Inferior parietal cortex (tissue), 1 donor: ENCODE measurements at regions not wholly inside any gene's neighbourhood (a gene's known extent, or its start where the extent isn't known, plus 50 kb on each side); places are given as distances from the start of the nearest gene placed in this dataset.

Source experiments
- DNase-seq: peaks from one replicate; pipeline ENCODE4 v3.0.0-alpha.2; 2016; ENCODE audit errors: extremely low spot score

DNA sequence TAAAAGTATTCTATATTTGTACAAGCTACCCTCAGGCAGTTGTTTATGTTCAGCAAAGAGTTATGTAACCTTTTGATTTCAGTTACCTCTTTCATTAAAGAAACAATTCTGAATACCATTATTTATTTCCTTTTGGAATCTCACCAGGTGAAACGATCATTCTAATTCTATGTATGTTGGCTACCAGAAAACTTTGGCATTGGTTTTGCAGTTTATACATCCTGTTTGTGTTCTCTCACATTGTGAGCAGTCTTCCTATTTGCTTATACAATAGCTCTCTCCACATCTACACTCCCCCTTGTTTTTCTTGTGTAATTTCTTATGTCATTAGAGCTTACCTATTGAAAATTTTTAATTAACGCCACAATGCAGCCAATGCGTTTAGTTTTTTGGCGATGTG lies 276.0 kb upstream of the MPDZ start:
- DNase-seq = no peak

- no peak for DNase-seq
These were observed 275.1 kb upstream of the MPDZ start for GRCh38 chr9:13554626-13555025.

DNA sequence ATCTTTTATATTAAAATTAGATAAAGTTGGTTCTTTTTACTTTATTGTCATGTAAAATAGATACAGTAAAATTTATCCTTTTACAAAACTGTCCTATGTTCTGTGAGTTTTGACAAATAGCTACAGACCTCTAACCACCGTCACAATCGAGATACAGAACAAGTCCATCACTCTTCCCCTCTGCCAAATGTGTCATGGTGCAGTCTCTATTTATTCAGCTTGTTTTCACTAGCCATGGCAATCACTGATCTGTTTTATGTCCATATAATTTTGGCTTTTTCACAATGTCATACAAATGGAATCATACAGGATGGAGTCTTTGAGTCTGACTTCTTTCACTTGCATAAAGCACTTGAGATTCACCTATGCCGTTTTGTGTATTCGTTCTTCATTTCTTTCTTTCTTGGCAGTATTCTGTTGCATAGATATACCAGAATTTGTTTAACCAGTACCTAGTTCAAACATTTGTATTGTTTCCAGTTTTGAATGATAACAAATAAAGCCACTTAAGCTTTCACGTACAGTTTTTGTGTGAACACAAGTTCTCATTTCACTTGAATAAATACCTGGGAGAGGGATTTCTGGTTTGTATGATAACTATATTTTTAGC lies 273.2 kb upstream of the MPDZ start:
- DNase-seq = no peak

GRCh38 chr9:13550519-13550918 lies 271.0 kb upstream of the MPDZ start:
- no peak for DNase-seq

GRCh38 chr9:13548535-13548934 lies 269.0 kb upstream of the MPDZ start:
- no peak for DNase-seq

- DNase-seq = no peak
These were observed 255.6 kb upstream of the MPDZ start for GRCh38 chr9:13535141-13535540.

- DNase-seq = no peak
These were observed 254.5 kb upstream of the MPDZ start for GRCh38 chr9:13534006-13534405.

- DNase-seq = no peak
These were observed 252.9 kb upstream of the MPDZ start for GRCh38 chr9:13532407-13532806.

DNA sequence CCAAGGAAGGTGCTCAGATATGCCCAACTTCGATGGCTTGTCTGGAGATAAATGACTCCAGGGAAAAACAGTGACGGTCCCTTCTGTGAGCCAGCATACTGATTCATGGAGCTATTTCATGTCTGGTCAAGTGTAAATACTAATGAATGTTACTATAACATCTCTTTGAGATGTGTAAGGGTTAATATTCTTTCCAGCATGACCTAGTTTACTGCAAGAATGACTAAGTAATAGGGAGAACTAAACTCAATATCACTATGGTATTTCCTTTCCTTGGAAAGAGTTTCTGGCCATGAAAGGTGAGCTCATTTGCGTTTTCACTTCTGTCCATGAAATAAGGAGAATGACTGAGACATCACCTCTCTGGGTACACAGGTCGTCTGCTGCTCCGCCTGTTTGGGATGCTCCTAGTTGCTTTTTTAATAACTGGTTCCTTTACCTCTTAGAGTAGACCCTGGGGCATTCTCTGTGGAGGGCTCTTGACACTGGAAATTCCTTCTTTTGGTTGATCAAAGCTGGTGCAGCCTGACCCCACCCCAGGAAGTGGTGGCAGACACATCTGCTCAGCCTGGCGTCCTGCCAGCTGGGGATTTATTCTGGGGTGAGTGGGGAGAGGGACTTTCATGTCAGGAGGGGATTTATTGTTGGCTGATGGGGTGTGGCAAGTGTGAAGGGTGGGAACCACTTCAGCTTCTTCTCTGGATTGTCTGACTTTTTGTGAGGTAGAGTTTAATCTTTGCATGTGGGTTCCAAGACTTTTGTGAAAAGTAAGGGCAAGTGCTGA lies 250.0 kb upstream of the MPDZ start:
- DNase-seq = no peak

DNA sequence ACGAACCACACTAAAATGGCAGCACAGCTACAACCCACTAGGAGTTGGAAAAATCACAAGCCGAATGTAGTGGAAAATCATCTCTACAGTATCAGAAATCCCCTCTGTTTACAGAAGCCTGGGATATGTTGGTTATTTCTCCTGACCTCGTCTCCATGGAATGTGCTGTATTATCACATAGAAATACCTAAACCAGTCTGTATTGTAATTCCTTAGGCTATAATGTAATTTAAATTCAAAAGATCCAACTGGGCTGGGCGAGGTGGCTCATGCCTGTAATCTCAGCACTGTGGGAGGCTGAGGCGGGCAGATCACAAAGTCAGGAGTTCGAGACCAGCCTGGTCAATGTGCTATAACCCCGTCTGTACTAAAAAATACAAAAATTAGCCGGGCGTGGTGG lies 244.8 kb upstream of the MPDZ start:
- DNase-seq = no peak

DNA sequence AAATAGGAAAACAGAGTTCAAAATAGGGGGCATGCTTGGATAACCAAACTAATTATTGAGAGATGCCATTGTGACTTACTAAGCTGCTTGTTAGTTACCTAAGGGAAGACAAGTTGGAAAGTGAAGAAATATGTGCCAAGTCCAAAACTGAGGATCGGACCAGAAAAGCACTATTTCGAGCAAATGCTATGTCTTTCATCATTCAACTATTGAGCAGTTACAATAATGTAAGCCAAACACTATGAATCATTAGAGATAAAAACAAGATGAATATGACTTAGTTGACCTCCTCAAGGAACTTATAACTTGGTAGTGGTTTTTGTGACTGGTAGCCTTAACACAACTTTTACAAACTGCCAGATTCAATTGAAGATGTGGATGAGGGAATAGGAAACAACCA lies 240.6 kb upstream of the MPDZ start:
- no peak for DNase-seq

DNA sequence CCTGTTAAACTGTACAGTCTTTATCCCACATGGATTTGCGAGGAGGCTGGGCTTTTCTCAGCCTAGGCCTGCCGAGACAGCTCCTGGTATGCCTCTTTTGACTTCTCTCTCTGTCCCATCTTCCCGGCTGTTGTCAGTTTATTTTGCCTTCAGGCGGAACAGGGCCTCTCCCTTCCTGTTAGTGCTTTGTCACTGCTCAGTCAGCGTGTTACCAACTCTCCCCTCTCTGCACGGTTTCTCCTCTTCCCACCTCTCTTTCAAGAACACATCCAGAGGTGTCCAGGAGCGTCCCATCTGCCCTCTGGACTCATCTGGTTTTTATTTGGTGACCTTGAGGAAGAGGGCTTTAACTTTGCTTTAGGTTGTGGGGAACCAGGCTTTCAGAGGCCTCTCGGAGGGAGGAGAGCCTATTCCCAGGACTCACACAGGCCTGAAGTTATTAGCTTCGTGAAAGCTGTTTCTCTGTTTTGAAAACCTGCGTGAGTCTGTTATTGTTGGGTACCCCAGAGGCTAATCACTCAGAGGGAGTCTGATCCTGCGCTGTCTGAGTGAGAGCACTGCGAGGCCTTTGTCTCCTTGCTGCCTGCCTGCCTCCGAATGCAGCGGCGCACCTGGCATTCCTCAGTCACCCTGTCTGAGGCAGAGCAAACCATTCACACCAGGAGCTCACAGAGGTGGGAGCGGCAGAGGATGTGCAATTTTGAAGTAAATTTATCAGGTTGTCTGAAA lies 234.4 kb upstream of the MPDZ start:
- no peak for DNase-seq

- DNase-seq = no peak
These were observed 233.8 kb upstream of the MPDZ start for GRCh38 chr9:13513286-13513685.

DNA sequence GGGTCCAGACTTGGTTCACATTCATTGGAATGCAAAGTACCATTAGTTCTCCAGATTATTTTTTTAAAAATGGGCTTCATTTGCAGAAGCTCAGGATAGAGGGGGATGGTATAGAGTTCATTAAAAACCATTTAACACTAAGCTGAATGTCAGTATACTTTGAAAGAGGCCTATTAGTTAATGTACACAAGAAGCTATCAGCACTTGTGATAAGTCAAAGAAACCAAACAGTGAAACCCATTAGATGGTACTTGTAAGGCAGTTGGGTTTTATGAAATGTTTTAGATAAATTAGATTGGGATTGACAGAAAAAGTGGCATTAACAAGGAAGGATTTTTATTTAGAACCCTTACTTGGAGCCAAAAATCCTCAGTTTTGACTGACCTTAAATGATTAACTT lies 229.2 kb upstream of the MPDZ start:
- DNase-seq = no peak

DNA sequence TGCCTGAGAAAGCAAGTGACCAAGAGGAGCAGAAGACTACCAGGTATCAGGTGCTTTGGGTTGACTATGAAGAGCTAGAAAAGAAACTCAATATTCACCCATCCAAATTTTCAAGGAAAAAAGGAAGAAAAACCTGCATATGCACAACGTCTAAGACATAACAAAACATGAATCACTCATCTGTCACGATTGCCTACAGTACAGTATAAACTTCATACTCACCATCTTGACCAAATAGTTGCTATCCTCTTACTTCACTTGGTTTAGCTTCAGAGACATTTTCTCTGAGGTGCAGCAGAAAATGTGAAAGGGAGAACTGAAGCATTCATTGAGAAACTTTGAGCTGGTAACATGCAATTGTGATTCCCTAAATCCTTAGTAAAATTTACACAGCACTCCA lies 228.6 kb upstream of the MPDZ start:
- DNase-seq = no peak

DNA sequence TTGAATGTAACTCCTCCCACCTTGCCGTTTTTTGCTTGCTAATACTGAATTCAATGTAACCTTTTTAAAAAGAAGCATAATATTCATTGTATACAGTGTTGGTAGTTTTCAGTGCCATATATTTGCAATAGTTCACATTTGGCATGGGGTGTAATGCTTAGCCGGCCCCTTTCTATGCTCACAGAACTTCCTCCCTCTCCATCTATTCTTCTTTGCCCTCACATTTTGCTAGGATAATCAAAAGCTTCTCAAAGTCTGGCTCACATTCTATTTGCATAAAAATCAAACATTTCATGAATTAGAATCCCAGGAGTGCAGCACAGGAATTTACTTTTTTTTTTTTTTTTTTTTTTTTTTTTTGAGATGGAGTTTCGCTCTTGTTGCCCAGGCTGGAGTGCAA lies 226.3 kb upstream of the MPDZ start:
- no peak for DNase-seq

DNA sequence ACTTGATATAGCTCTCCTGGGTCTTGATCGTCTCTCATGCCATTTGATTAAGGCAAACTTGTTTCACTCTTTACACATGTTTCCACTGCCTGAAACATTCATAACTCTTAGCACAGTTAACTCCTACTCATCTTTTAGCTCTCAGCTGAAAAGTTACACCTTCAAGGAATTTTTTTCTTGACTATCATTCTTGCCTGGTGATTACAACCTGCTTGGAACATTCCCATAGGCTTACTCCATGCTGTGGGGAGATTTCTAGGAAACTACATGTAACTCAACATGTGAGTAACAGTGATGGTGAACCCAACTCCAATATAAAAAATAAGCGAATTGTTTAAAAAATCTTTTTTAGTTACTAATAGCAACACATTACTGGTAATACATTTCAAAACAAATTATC lies 224.1 kb upstream of the MPDZ start:
- DNase-seq = no peak

- DNase-seq = no peak
These were observed 223.0 kb upstream of the MPDZ start for GRCh38 chr9:13502484-13502883.

DNA sequence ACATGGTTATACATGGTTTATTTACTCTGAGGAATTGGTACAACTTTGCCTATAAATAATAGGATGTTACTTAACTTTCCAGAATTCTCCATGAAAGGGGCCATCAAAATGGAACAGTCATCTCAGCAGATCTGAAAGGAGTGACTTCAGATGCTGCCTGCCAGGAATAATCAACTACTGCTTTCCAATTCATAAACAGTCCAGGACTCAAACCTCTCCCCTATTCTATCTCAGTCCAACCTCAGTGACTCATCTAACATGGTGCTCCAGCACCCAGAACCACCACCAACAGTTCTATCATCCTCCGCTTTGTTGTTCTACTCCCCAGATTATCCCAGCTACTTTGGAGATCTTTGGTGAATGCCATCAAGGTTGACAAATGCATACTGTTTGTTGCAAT lies 221.5 kb upstream of the MPDZ start:
- DNase-seq = no peak

DNA sequence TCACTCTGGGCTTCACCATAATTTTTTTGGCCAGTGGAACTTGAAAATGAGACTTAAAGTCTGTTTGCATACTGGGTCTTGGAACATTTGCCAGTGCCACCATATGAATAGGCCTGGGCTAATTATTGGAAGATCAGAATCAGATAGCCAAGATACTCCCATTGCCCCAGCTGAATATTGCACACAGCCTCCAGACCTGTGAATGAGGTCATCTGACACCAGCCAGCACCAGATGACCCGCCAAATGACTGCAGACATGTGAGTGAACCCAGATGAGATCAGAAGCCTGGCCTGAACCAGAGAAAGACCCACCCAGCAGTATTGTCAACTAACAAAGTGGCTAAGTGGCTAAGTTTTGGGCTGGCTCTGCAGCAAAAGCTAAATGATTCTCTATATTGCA lies 220.5 kb upstream of the MPDZ start:
- no peak for DNase-seq

DNA sequence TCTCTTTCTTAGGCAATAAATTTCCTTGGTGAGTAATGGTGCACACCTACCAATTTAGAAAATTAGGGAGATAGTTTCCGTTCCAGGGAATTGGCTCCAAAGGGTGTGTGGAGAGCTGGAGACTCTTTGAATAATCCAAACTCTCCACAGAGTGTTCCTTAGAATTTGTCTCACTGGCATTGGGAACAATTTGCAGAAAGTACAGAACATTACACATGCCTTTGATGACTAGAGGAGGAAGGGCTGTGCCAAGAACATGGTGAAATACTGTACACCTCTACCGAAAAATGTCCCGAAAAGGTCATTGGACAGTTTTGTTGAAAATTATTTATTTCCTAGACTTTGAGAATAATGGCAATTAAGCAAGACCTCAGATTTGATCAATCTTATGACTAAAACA lies 214.2 kb upstream of the MPDZ start:
- no peak for DNase-seq

DNA sequence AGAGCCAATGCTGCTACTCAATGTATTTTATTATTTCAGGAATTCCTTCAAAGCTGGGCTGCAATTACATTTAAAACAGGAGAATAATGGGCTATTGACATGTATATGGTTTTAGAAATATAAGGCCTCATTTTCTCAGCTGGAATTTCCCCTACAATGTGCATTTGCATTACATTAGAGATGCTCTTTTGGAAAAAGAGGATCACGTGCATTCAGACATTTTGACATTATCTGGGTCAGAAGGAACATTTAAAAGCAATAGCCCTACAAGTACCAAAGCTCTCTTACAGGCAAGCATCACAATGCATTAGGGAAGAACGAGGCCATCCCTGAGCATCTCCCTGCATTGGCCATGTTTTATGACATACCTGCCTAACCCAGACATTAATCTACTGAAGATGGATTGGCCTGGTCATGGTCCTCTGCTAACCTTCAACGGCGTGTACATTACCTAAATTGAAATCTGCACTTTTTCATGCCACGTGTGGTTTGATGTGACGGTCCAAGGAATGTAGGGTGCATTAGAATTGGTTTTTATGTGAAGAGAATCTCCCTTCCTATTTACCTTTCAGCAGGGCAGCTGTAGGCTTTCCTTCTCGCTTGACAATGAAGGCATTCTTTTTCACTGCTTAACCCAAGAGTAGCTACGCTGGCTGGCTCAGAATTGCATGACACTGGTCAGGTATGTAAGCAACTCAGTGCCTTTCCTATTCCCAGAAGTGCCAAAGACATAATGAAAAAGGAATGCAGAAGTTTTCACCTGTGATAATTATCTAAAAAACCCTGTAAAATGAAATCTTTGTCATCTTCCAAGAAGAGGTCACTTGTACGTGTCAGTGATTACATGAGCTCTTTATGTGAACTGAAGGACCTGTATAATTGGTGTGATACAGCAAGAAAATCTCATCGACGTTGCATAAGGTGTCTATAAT lies 212.3 kb upstream of the MPDZ start:
- DNase-seq = no peak
